ENCODE measurements at regions not wholly inside any gene's neighbourhood (a gene's known extent, or its start where the extent isn't known, plus 50 kb on each side); places are given as distances from the start of the nearest gene placed in this dataset.

GRCh38 chr10:47123716-47124288 lies 176.2 kb upstream of the GDF10 start:
- no peak for DNase-seq (ENCODE audit: low read depth)
- TF ChIP-seq CTCF (IDR thresholded peaks at IDR 0.05; ENCODE audit: insufficient read depth, low read length, poor library complexity, severe bottlenecking), result no peak
- H3K27me3 ChIP-seq (ENCODE audit: control insufficient read depth, insufficient read depth, low read length), result peaks cover 2% of the 10 kb centered on the region
- no peak overlapping the region for H3K4me3 ChIP-seq (ENCODE audit: low read depth, low read length)
- H3K36me3 ChIP-seq (ENCODE audit: control insufficient read depth, insufficient read depth, low read length), result no peaks in the 10 kb centered on the region

- Histone ChIP-seq H3K27me3 (ENCODE audit: control insufficient read depth, insufficient read depth, low read length) (peaks cover 2% of the 10 kb centered on the region), H3K36me3 (ENCODE audit: control insufficient read depth, insufficient read depth, low read length) (no peaks in the 10 kb centered on the region), H3K4me3 (ENCODE audit: low read depth, low read length) (no peak overlapping the region)
- DNase-seq (ENCODE audit: low read depth), result no peak
- TF ChIP-seq CTCF (IDR thresholded peaks at IDR 0.05; ENCODE audit: insufficient read depth, low read length, poor library complexity, severe bottlenecking), result no peak
These were observed 172.7 kb upstream of the GDF10 start for GRCh38 chr10:47127188-47127785.

DNA sequence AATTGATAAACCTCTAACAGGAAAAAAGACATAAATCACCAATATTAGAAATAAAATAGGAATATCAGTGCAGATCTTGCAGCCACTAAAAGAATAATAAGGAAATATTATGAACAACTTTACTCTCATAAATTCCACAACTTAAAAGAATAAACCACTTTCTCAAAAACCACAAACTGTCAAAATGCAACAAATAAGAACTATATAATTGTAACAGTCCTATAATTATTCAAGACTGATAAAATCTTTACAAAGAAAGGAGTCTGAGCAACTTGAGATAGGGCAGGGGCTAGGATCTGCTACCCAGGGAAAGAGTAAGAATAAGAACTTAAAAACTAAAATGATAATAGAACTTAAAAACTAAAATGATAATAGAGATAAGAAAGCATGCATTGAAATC lies 169.5 kb upstream of the GDF10 start:
- DNase-seq (ENCODE audit: low read depth), result no peak
- H3K27me3 ChIP-seq (ENCODE audit: control insufficient read depth, insufficient read depth, low read length), result no peaks in the 10 kb centered on the region
- no peaks in the 10 kb centered on the region for H3K36me3 ChIP-seq (ENCODE audit: control insufficient read depth, insufficient read depth, low read length)
- no peak overlapping the region for H3K4me3 ChIP-seq (ENCODE audit: low read depth, low read length)
- no peak for TF ChIP-seq CTCF (IDR thresholded peaks at IDR 0.05; ENCODE audit: insufficient read depth, low read length, poor library complexity, severe bottlenecking)

DNA sequence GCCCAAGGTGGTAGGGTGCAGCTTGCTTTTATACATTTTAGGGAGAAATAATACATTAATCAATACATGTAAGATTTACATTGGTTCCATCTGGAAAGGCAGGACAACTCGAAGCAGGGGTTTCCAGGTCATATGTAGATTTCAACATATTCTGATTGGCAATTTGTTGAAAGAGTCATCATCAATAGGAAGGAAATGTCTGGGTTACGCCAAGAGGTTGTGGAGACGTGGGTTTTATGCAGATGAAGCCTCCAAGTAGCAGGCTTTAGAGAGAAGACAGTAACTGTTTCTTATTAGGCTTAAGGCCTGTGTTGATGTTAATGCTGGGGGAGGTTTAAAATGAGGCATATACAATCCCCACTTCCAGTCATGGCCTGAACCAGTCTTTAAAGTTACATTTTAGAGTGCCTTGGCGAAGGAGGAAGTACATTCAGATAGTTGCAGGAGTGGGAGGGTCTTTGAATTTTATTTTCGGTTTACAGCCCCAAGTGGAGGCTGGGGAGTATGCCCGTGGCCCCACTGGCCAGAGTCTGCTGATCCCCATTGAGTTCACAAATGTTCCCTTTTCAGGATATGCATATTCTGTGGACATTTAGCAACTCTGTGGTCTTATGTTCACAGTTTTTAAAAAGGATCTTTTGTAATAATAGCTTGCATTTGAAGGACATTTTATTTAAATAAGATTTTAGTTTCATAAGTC lies 166.0 kb upstream of the GDF10 start:
- Histone ChIP-seq H3K27me3 (ENCODE audit: control insufficient read depth, insufficient read depth, low read length) (no peaks in the 10 kb centered on the region), H3K4me3 (ENCODE audit: low read depth, low read length) (no peak overlapping the region), H3K36me3 (ENCODE audit: control insufficient read depth, insufficient read depth, low read length) (no peaks in the 10 kb centered on the region)
- DNase-seq (ENCODE audit: low read depth), result no peak
- no peak for TF ChIP-seq CTCF (IDR thresholded peaks at IDR 0.05; ENCODE audit: insufficient read depth, low read length, poor library complexity, severe bottlenecking)

GRCh38 chr10:47136866-47137265 lies 163.1 kb upstream of the GDF10 start:
- no peak for TF ChIP-seq CTCF (IDR thresholded peaks at IDR 0.05; ENCODE audit: insufficient read depth, low read length, poor library complexity, severe bottlenecking)
- H3K27me3 ChIP-seq (ENCODE audit: control insufficient read depth, insufficient read depth, low read length), result no peaks in the 10 kb centered on the region
- no peaks in the 10 kb centered on the region for H3K36me3 ChIP-seq (ENCODE audit: control insufficient read depth, insufficient read depth, low read length)
- H3K4me3 ChIP-seq (ENCODE audit: low read depth, low read length), result no peak overlapping the region
- DNase-seq (ENCODE audit: low read depth), result no peak

Measured in kidney epithelial cell (primary cell).